GM23248 (cell line): ENCODE measurements at regions not wholly inside any gene's neighbourhood (a gene's known extent, or its start where the extent isn't known, plus 50 kb on each side); places are given as distances from the start of the nearest gene placed in this dataset.

Experiments
- DNase-seq: peaks from one replicate; pipeline ENCODE4 v3.0.0-alpha.2; 2015
- H2AFZ ChIP-seq: fragments of 200-600 bp; sonication (generic); 2 replicates; pipeline ENCODE4 v1.6.1; 2016; ENCODE audit warnings: antibody characterized with exemption
- H3F3A ChIP-seq: fragments of 200-600 bp; sonication (generic); 2 replicates; pipeline ENCODE4 v1.6.1; 2016; ENCODE audit warnings: mild to moderate bottlenecking, antibody characterized with exemption, mixed run types; ENCODE audit not compliant: insufficient read depth
- H3K27ac ChIP-seq: fragments of 200-600 bp; sonication (generic); 2 replicates; pipeline ENCODE4 v1.5.1; 2016; ENCODE audit warnings: mild to moderate bottlenecking
- H3K27me3 ChIP-seq: fragments of 200-600 bp; sonication (generic); replicated peaks from 2 replicates; pipeline ENCODE4 v1.6.1; 2016; ENCODE audit warnings: mild to moderate bottlenecking; ENCODE audit not compliant: insufficient read depth
- H3K36me3 ChIP-seq: fragments of 200-600 bp; sonication (generic); 2 replicates; pipeline ENCODE4 v1.6.1; 2016; ENCODE audit warnings: low read depth, mild to moderate bottlenecking
- H3K4me1 ChIP-seq: fragments of 200-600 bp; sonication (generic); 2 replicates; pipeline ENCODE4 v1.6.1; 2016; ENCODE audit warnings: mild to moderate bottlenecking; ENCODE audit not compliant: insufficient read depth
- H3K4me2 ChIP-seq: fragments of 200-600 bp; sonication (generic); one replicate; pipeline ENCODE4 v1.6.1; 2016; ENCODE audit warnings: mild to moderate bottlenecking; ENCODE audit not compliant: unreplicated experiment
- H3K4me3 ChIP-seq: fragments of 200-600 bp; sonication (generic); 2 replicates; pipeline ENCODE4 v1.5.1; 2016; ENCODE audit warnings: mild to moderate bottlenecking
- H3K79me2 ChIP-seq: fragments of 200-600 bp; sonication (generic); 2 replicates; pipeline ENCODE4 v1.6.1; 2016; ENCODE audit warnings: mild to moderate bottlenecking; ENCODE audit not compliant: insufficient read depth
- H3K9ac ChIP-seq: fragments of 200-600 bp; sonication (generic); 2 replicates; pipeline ENCODE4 v1.6.1; 2016; ENCODE audit warnings: mild to moderate bottlenecking
- H3K9me2 ChIP-seq: fragments of 200-600 bp; sonication (generic); 2 replicates; pipeline ENCODE4 v1.6.1; 2016; ENCODE audit warnings: mixed run types, mild to moderate bottlenecking, moderate library complexity; ENCODE audit not compliant: insufficient read depth
- H3K9me3 ChIP-seq: fragments of 200-600 bp; sonication (generic); one replicate; pipeline ENCODE4 v1.6.1; 2017; ENCODE audit warnings: low read depth
- H4K20me1 ChIP-seq: fragments of 200-600 bp; sonication (generic); 2 replicates; pipeline ENCODE4 v1.6.0; 2016; ENCODE audit not compliant: insufficient read depth
- EZH2 ChIP-seq: fragments of 200-600 bp; sonication (generic); IDR thresholded peaks from 2 replicates; pipeline ENCODE4 v1.6.1; 2018; ENCODE audit warnings: antibody characterized with exemption, mild to moderate bottlenecking; ENCODE audit not compliant: insufficient read depth, poor library complexity, severe bottlenecking
- EZH2phosphoT487 ChIP-seq: fragments of 200-600 bp; sonication (generic); IDR thresholded peaks from 2 replicates; pipeline ENCODE4 v1.6.1; 2018; ENCODE audit warnings: antibody characterized with exemption, moderate library complexity, mild to moderate bottlenecking, low read depth; ENCODE audit not compliant: insufficient read depth
- WGBS, 2 experiments: methylation state at CpG; one replicate each; pipeline ENCODE4 v1.1.6; 2015 to 2017; ENCODE audit warnings: low lambda C conversion rate in 2 of 2, low coverage in 1 of 2; ENCODE audit errors: missing lambda C conversion rate in 2 of 2; 5-methylcytosine and 5-hydroxymethylcytosine counted together
- in situ Hi-C: fragments of 300-500 bp; cut with MboI; formaldehyde crosslinking; loops from 2 replicates; pipeline ENCODE4 v1.15.0; 2020

DNA sequence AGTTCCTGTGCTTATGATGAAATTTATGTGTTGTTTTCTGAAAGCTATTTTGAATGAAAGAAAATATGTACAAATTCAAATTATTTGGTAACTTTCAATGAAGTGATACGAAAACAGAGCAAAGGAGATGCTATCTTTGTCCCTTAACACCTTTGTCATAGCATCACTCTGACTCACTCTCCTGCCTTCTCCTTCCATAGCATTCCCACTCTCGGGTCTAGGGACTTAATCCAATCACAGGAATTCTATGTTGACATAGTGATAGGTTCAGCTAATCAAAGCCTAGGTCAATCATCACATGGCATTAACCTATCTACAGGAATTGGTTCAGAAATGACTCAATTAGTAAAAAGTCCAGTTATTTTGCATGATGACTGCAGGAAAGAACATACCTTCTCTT is 464.7 kb upstream of the RORB start:
- H3K79me2 ChIP-seq, result no peaks in the 10 kb centered on the region

DNA sequence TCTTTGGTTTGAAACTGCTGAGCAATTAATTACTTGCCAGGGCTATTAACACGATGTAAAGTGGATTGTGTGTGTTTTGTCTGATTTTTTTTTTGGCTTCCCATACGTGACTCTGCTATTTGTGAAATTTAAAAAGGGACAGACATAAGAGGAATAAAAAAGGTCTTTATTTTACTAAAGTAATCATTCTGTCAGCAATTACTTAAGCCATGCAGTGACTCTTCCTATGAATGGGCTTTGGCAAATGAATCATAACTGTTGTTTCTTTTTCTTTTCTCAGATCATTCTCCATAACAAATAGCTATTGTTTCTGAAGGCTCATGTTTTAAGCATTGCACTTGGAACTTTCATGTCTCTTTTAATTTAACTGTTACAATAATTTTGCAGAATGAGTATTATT is 461.3 kb upstream of the RORB start:
- Histone ChIP-seq H3F3A (no peaks in the 10 kb centered on the region), H4K20me1 (no peaks in the 10 kb centered on the region), H2AFZ (no peak overlapping the region), H3K9me3 (no peaks in the 10 kb centered on the region), H3K27ac (no peak overlapping the region), H3K27me3 (no peaks in the 10 kb centered on the region), H3K9me2 (no peaks in the 10 kb centered on the region), H3K79me2 (no peaks in the 10 kb centered on the region), H3K9ac (no peak overlapping the region), H3K4me3 (no peak overlapping the region), H3K4me2 (no peak overlapping the region), H3K36me3 (no peaks in the 10 kb centered on the region), H3K4me1 (no peaks in the 10 kb centered on the region)
- WGBS, 2 experiments, result 6 to 8% methylated on average over 2 of the region's 2 CpGs
- in situ Hi-C loops, result no loop called here
- no peak for TF ChIP-seq EZH2phosphoT487
- no peak for TF ChIP-seq EZH2
- no peak for DNase-seq

More for the DNA sequence above, 464.7 kb upstream of the RORB start:
- no peak for DNase-seq
- Histone ChIP-seq H3K27ac (no peak overlapping the region), H3K4me2 (no peak overlapping the region), H2AFZ (no peak overlapping the region), H3K4me1 (no peaks in the 10 kb centered on the region), H4K20me1 (no peaks in the 10 kb centered on the region), H3K9me3 (no peaks in the 10 kb centered on the region), H3K27me3 (no peaks in the 10 kb centered on the region), H3K9ac (no peak overlapping the region), H3K9me2 (no peaks in the 10 kb centered on the region), H3K4me3 (no peak overlapping the region), H3F3A (no peaks in the 10 kb centered on the region), H3K36me3 (no peaks in the 10 kb centered on the region)
- TF ChIP-seq EZH2phosphoT487 (no peak), EZH2 (no peak)
- in situ Hi-C loops, result no loop called here
- WGBS, 2 experiments, result 6 to 15% methylated on average over 2 of the region's 2 CpGs

DNA sequence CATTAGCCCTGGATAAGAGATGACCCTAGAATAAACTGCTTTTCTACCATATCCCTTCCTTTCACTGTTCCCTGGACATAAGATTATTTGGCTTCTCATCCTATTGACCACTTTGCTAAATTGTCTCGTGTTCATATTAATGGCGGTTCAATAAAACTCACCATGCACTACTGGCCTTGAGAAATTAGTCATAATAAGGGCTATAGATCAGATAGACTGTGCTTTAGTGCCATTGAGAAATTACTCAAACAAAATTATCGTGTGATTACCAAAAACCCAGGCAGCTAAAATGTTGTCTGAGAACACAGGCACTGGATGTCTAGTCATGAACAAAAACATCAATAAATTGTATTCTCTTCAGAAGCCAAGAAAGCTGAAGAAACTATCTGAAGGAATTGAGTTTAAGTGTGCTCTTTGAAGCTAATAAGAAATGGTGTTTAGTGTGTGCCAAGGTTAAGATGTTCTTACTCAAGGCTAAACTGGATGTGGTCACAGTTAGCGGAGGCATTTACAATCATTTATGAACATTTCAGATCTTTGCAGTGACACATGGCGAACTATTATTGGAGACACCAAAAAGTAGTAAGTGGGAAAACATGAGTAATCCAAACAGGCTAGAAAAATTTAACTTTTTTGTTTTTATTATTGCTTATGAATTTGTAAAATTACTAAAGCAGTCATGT is 460.4 kb upstream of the RORB start:
- Histone ChIP-seq H3K4me3 (no peak overlapping the region), H3K36me3 (no peaks in the 10 kb centered on the region), H2AFZ (no peak overlapping the region), H3K27me3 (no peaks in the 10 kb centered on the region), H3K79me2 (no peaks in the 10 kb centered on the region), H3F3A (no peaks in the 10 kb centered on the region), H3K9ac (no peak overlapping the region), H3K27ac (no peak overlapping the region), H3K9me2 (no peaks in the 10 kb centered on the region), H3K9me3 (no peaks in the 10 kb centered on the region), H4K20me1 (no peaks in the 10 kb centered on the region), H3K4me2 (no peak overlapping the region), H3K4me1 (no peaks in the 10 kb centered on the region)
- DNase-seq, result no peak
- 22% methylated on average over 5 of the region's 5 CpGs for WGBS, 2 experiments
- in situ Hi-C loops, result no loop called here
- TF ChIP-seq EZH2phosphoT487 (no peak), EZH2 (no peak)

DNA sequence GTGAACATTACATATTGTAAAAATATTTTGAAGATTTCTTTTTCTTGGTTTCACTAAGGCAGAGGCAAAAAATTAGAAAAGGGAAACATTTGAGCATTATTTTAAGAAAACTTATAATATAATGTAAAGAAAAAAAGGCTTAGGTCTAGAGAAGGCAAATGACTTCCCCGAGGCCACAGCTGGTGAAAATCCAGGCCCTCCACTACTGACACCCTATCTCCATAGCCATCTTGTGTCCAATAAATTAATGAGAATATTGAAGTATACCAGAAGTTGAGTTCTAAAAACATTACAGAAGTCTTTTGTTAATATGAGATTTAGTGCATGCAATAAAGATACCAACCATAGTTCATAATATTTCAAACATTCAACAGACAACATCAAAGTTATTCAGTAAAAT is 459.9 kb upstream of the RORB start:
- Histone ChIP-seq H3K9me2 (no peaks in the 10 kb centered on the region), H4K20me1 (no peaks in the 10 kb centered on the region), H3F3A (no peaks in the 10 kb centered on the region), H3K4me3 (no peak overlapping the region), H3K36me3 (no peaks in the 10 kb centered on the region), H3K9me3 (no peaks in the 10 kb centered on the region), H2AFZ (no peak overlapping the region), H3K27ac (no peak overlapping the region), H3K4me1 (no peaks in the 10 kb centered on the region), H3K79me2 (no peaks in the 10 kb centered on the region), H3K9ac (no peak overlapping the region), H3K4me2 (no peak overlapping the region), H3K27me3 (no peaks in the 10 kb centered on the region)
- in situ Hi-C loops, result no loop called here
- DNase-seq, result no peak
- TF ChIP-seq EZH2 (no peak), EZH2phosphoT487 (no peak)
- 15 to 38% methylated on average over 1 of the region's 1 CpG for WGBS, 2 experiments

DNA sequence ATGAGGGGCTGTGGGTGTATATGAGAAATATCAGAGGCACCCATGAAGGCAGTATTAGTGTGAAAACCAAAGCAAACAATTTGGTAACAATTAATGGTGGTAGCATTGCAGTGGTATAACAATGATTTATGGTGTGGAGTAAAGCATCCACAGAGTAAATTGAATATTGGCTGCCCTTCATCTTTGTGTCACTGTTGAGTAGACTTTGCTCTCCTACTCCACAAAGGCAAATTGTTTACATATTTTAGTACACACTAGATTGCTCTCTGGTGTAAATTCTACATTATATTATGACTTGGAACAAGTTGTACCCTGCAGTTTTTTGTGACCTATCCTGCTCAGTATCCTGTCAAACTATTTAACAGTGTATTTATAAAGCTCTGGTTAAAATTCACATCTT is 455.5 kb upstream of the RORB start:
- in situ Hi-C loops, result no loop called here
- Histone ChIP-seq H3K4me3 (no peak overlapping the region), H3K27ac (no peak overlapping the region), H3K9me2 (no peaks in the 10 kb centered on the region), H3K9me3 (no peaks in the 10 kb centered on the region), H4K20me1 (no peaks in the 10 kb centered on the region), H3F3A (no peaks in the 10 kb centered on the region), H3K4me1 (no peaks in the 10 kb centered on the region), H2AFZ (no peak overlapping the region), H3K79me2 (no peaks in the 10 kb centered on the region), H3K9ac (no peak overlapping the region), H3K4me2 (no peak overlapping the region), H3K27me3 (no peaks in the 10 kb centered on the region), H3K36me3 (no peaks in the 10 kb centered on the region)
- DNase-seq, result no peak
- TF ChIP-seq EZH2phosphoT487 (no peak), EZH2 (no peak)
